Right atrium auricular region (tissue), 2 donors: ENCODE measurements at regions not wholly inside any gene's neighbourhood (a gene's known extent, or its start where the extent isn't known, plus 50 kb on each side); places are given as distances from the start of the nearest gene placed in this dataset.

Experiments
- DNase-seq: peaks from one replicate; pipeline ENCODE4 v3.0.0-alpha.2; 2019; ENCODE audit warnings: low spot score
- H3K27ac ChIP-seq, 2 donors: fragments of 200-600 bp; sonication (generic); 1 replicate in 1 of 2; 2 replicates in 1 of 2; pipeline ENCODE4 v1.5.1; 2016 to 2019
- H3K27me3 ChIP-seq, 2 donors: fragments of 200-600 bp; sonication (generic); one replicate each; pipeline versions ENCODE4 v1.5.1 to v1.6.0; 2017 to 2019
- H3K36me3 ChIP-seq: fragments of 200-600 bp; sonication (generic); one replicate; pipeline ENCODE4 v1.5.1; 2016
- H3K4me1 ChIP-seq, 2 donors: fragments of 200-600 bp; sonication (generic); one replicate each; pipeline versions ENCODE4 v1.5.1 to v1.6.0; 2017 to 2019
- H3K4me3 ChIP-seq, 2 donors: fragments of 200-600 bp; sonication (generic); 1 replicate in 1 of 2; 2 replicates in 1 of 2; pipeline ENCODE4 v1.5.1; 2017 to 2019; ENCODE audit warnings: mild to moderate bottlenecking in 1 of 2, moderate library complexity in 1 of 2
- H3K9me3 ChIP-seq, 2 donors: fragments of 200-600 bp; sonication (generic); one replicate each; pipeline ENCODE4 v1.5.1; 2019
- CTCF ChIP-seq, 2 donors: fragments of 200-600 bp; sonication (generic); IDR thresholded peaks; one replicate each; pipeline ENCODE4 v1.5.1; 2019; ENCODE audit warnings: antibody characterized with exemption in 2 of 2

- Histone ChIP-seq H3K27me3 (no peaks in the 10 kb centered on the region), H3K4me1 (no peaks in the 10 kb centered on the region), H3K27ac (no peak overlapping the region), H3K36me3 (no peaks in the 10 kb centered on the region), H3K4me3 (no peak overlapping the region), H3K9me3 (no peaks in the 10 kb centered on the region)
- no peak for DNase-seq
- no peak for TF ChIP-seq CTCF (IDR thresholded peaks at IDR 0.05)
These were observed 69.8 kb upstream of the PGR start for GRCh38 chr11:101199416-101199815.

DNA sequence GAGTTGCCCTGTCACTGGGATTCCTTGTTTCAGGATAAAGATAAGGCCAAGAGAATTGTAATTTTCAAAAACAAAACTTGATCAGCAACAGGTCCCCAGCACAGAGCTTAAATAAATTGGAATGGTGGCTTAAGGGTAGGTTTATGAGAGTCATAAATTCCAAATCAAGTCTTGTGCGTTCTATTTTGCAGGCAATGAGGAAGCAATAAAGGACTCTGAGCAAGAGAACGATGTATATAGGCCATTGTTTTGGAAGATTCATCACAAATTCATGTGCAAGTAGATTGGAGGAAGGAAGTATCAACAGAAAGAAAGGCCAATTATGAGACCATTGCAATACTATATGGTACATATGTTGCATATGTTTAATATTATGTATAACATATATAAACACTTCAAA lies 65.7 kb upstream of the PGR start:
- Histone ChIP-seq H3K4me3 (no peak overlapping the region), H3K27ac (no peak overlapping the region), H3K36me3 (no peaks in the 10 kb centered on the region), H3K27me3 (no peaks in the 10 kb centered on the region), H3K9me3 (no peaks in the 10 kb centered on the region), H3K4me1 (no peaks in the 10 kb centered on the region)
- DNase-seq: no peak
- TF ChIP-seq CTCF (IDR thresholded peaks at IDR 0.05): no peak

DNA sequence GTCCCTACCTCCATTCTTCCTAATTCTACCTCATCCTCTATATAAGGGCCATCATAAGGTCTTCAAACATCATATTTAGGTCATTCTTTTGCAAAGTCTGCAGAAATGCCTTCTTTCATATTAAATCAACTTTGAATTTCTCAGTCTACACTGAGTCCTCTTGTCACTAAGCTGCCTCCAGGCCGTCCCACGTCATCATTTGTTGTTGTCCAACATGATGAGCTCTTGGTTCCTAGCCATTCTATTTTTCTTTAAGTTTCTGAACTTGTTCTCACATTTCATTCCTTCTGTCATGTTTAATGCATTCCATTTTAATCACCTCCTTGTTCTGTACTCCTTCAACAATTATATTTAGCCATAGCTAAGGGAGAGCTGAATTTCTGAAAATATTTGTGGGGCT lies 59.2 kb upstream of the PGR start:
- TF ChIP-seq CTCF (IDR thresholded peaks at IDR 0.05): no peak
- no peaks in the 10 kb centered on the region for H3K36me3 ChIP-seq

DNA sequence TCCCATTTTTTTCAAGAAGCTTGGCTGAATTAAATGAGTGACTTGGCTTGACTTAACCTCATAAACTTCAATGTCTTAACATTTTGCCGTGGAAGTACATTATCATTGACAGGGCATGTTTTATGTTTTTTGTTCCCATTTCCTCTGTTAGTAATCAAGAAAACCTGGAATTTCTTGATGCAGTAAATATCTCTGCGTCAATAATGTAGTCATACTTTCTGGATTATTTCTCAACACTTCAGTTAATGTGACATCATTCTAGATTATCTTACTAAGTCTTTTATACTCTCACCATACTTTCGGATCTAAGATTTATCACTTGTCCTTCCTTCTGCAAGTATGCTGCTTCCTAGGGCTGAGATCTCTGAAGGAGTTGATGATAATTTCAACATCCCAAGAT lies 58.6 kb upstream of the PGR start:
- H3K9me3 ChIP-seq: no peaks in the 10 kb centered on the region
- no peak for DNase-seq
- TF ChIP-seq CTCF (IDR thresholded peaks at IDR 0.05): no peak
- H3K27me3 ChIP-seq: no peaks in the 10 kb centered on the region
- no peaks in the 10 kb centered on the region for H3K36me3 ChIP-seq
- no peak overlapping the region for H3K27ac ChIP-seq
- H3K4me3 ChIP-seq: no peak overlapping the region
- H3K4me1 ChIP-seq: no peaks in the 10 kb centered on the region

More for the DNA sequence above, 59.2 kb upstream of the PGR start:
- Histone ChIP-seq H3K27ac (no peak overlapping the region), H3K9me3 (no peaks in the 10 kb centered on the region), H3K4me3 (no peak overlapping the region), H3K27me3 (no peaks in the 10 kb centered on the region), H3K4me1 (no peaks in the 10 kb centered on the region)
- no peak for DNase-seq

DNA sequence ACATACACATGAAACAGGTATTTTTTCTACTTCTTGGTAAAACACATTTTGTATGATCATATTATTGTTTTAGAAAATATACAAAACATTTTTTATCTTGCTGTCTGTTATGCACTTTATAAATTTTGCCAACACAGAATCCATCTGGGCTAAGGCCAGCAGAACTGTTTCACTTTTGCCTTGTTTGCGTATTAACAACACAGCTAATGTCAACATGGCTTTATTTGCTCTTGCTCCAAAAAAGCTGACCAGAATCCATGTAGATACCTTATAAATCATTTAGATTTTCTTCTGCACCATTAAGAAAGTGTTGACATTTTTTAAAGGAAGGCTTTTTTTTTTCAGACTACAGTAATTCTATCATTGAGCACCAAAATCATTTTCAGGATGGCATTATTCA lies 58.1 kb upstream of the PGR start:
- Histone ChIP-seq H3K4me1 (no peaks in the 10 kb centered on the region), H3K4me3 (no peak overlapping the region), H3K9me3 (no peaks in the 10 kb centered on the region), H3K27ac (no peak overlapping the region), H3K36me3 (no peaks in the 10 kb centered on the region), H3K27me3 (no peaks in the 10 kb centered on the region)
- no peak for DNase-seq
- no peak for TF ChIP-seq CTCF (IDR thresholded peaks at IDR 0.05)

- H3K9me3 ChIP-seq: no peaks in the 10 kb centered on the region
- no peak overlapping the region for H3K27ac ChIP-seq
- no peak for TF ChIP-seq CTCF (IDR thresholded peaks at IDR 0.05)
- DNase-seq: no peak
- H3K4me1 ChIP-seq: no peaks in the 10 kb centered on the region
- no peak overlapping the region for H3K4me3 ChIP-seq
- H3K36me3 ChIP-seq: no peaks in the 10 kb centered on the region
- H3K27me3 ChIP-seq: no peaks in the 10 kb centered on the region
These were observed 56.4 kb upstream of the PGR start for GRCh38 chr11:101185985-101186384.
